B cell (primary cell): ENCODE measurements at regions not wholly inside any gene's neighbourhood (a gene's known extent, or its start where the extent isn't known, plus 50 kb on each side); places are given as distances from the start of the nearest gene placed in this dataset.

Experiments
- ATAC-seq: fragments of 200-7000 bp; cut with Tn5 transposase; one replicate; pipeline ENCODE4 v1.10.0; 2021; ENCODE audit warnings: low read depth, mild to moderate bottlenecking, moderate number of reproducible peaks, moderate library complexity
- CTCF ChIA-PET: fragments of 350-600 bp; sonication (Branson Sonifier 250); formaldehyde crosslinking; loops from one replicate; lab custom pipeline; 2021; ENCODE audit warnings: antibody characterized with exemption, inconsistent platforms; lab: Charles Lee
- POLR2A ChIA-PET: fragments of 350-600 bp; sonication (Branson Sonifier 250); formaldehyde crosslinking; loops from one replicate; lab custom pipeline; 2021; ENCODE audit warnings: antibody characterized with exemption; lab: Charles Lee
- DNase-seq: peaks from one replicate; pipeline ENCODE4 v3.0.0; 2013
- H2AFZ ChIP-seq: 2 replicates; pipeline ENCODE4 v1.6.1; 2012; ENCODE audit warnings: mild to moderate bottlenecking, low read depth, low read length; ENCODE audit not compliant: insufficient read depth, poor library complexity, severe bottlenecking
- H3K27ac ChIP-seq, 2 donors: 1 replicate in 1 of 2; 2 replicates in 1 of 2; pipeline ENCODE4 v1.5.1; 2012 to 2013; ENCODE audit warnings: low read length in 2 of 2, mild to moderate bottlenecking in 2 of 2, moderate library complexity in 1 of 2
- H3K27me3 ChIP-seq, 4 experiments: fragments of 200-600 bp in 1 of 4; sonication (generic) in 1 of 4; replicated peaks in 1 of 4; 1 replicate in 2 of 4; 2 replicates in 2 of 4; pipeline versions ENCODE4 v1.6.1 to v1.7.0; 2013 to 2016; ENCODE audit warnings: low read length in 3 of 4, mild to moderate bottlenecking in 2 of 4, mixed read lengths in 1 of 4, moderate library complexity in 1 of 4; ENCODE audit not compliant: insufficient read depth in 4 of 4, control insufficient read depth in 3 of 4; ENCODE audit errors: control extremely low read depth in 1 of 4
- H3K36me3 ChIP-seq, 2 experiments: replicated peaks in 1 of 2; 1 replicate in 1 of 2; 2 replicates in 1 of 2; pipeline versions ENCODE4 v1.6.1 to v1.7.1; 2013; ENCODE audit warnings: low read length in 1 of 2; ENCODE audit not compliant: insufficient read depth in 2 of 2, control insufficient read depth in 1 of 2; ENCODE audit errors: control extremely low read depth in 1 of 2, extremely low read depth in 1 of 2
- H3K4me1 ChIP-seq, 2 donors: fragments of 200-600 bp in 1 of 2; sonication (generic) in 1 of 2; 1 replicate in 1 of 2; 2 replicates in 1 of 2; pipeline versions ENCODE4 v1.5.1 to v1.6.1; 2013 to 2017; ENCODE audit warnings: low read length in 2 of 2; ENCODE audit not compliant: control insufficient read depth in 2 of 2, insufficient read depth in 2 of 2
- H3K4me2 ChIP-seq: replicated peaks from 2 replicates; pipeline ENCODE3; 2012; ENCODE audit warnings: mild to moderate bottlenecking, low read depth, low read length; ENCODE audit not compliant: poor library complexity, severe bottlenecking
- H3K4me3 ChIP-seq, 5 experiments: fragments of 200-600 bp in 1 of 5; sonication (generic) in 1 of 5; 1 replicate in 3 of 5; 2 replicates in 2 of 5; pipeline versions ENCODE4 v1.5.1 to v1.7.0; 2011 to 2016; ENCODE audit warnings: low read length in 4 of 5, mild to moderate bottlenecking in 4 of 5, low read depth in 2 of 5, control low read depth in 1 of 5, moderate library complexity in 1 of 5; ENCODE audit not compliant: insufficient read depth in 1 of 5; ENCODE audit errors: control extremely low read depth in 1 of 5, extremely low read depth in 1 of 5
- H3K79me2 ChIP-seq: fragments of 200-600 bp; sonication (generic); one replicate; pipeline ENCODE4 v1.6.0; 2016; ENCODE audit warnings: low read length; ENCODE audit not compliant: control insufficient read depth, insufficient read depth
- H3K9ac ChIP-seq: fragments of 200-600 bp; sonication (generic); 2 replicates; pipeline ENCODE4 v1.6.1; 2017; ENCODE audit warnings: mild to moderate bottlenecking, low read length, moderate library complexity
- H3K9me3 ChIP-seq, 3 donors: one replicate each; pipeline versions ENCODE4 v1.6.1 to v1.7.1; 2013; ENCODE audit warnings: low read length in 2 of 3; ENCODE audit not compliant: control insufficient read depth in 2 of 3, insufficient read depth in 1 of 3; ENCODE audit errors: control extremely low read depth in 1 of 3
- H4K20me1 ChIP-seq: 2 replicates; pipeline ENCODE4 v1.6.0; 2012; ENCODE audit warnings: mild to moderate bottlenecking, low read length; ENCODE audit not compliant: insufficient read depth, control insufficient read depth, poor library complexity, severe bottlenecking
- H3K27ac Mint-ChIP-seq: one replicate; pipeline ENCODE4 v1.8.0; 2021; ENCODE audit warnings: mixed read lengths
- H3K27me3 Mint-ChIP-seq: one replicate; pipeline ENCODE4 v1.8.0; 2021; ENCODE audit warnings: mixed read lengths
- H3K4me1 Mint-ChIP-seq: one replicate; pipeline ENCODE4 v1.8.0; 2021; ENCODE audit warnings: mixed read lengths
- H3K4me3 Mint-ChIP-seq: one replicate; pipeline ENCODE4 v1.8.0; 2021; ENCODE audit warnings: mixed read lengths
- H3K9me3 Mint-ChIP-seq: one replicate; pipeline ENCODE4 v1.8.0; 2022; ENCODE audit warnings: mixed read lengths; ENCODE audit not compliant: insufficient read depth
- EZH2 ChIP-seq: IDR thresholded peaks from 2 replicates; pipeline ENCODE4 v1.6.1; 2012; ENCODE audit warnings: borderline replicate concordance, low read depth, mild to moderate bottlenecking, moderate library complexity, low read length; ENCODE audit not compliant: insufficient read depth, poor library complexity, severe bottlenecking
- WGBS: methylation state at CpG from one replicate; pipeline ENCODE4 v1.1.5; 2013; ENCODE audit warnings: missing lambda C conversion rate; ENCODE audit not compliant: insufficient coverage; 5-methylcytosine and 5-hydroxymethylcytosine counted together
- intact Hi-C: fragments of 100-400 bp; cut with micrococcal nuclease; formaldehyde crosslinking; loops from one replicate; pipeline ENCODE4 v1.10.0; 2022
- TF ChIP-seq, protein P1 (sequence below): fragments of 200-600 bp; IDR thresholded peaks from one replicate; pipeline ENCODE4 v1.8.0; 2022; ENCODE audit warnings: antibody characterized with exemption, mild to moderate bottlenecking

DNA sequence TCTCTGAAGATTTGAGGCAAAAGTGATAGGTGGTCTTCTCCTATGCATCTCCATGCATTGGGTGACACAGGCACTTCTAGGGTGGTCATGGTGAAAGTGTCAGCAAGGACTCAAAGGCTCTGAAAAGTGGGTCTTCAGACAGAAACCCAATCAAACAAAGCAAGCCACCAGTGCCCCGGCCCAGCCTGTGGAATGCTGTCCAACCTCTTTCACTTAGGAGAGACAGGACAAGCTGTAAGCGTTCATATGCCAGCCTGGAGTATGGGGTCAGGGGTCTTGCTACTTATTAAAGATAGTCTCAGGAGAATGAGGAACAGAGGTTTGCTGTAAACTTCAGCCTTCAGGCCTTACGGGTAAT, 324.5 kb downstream of the GADD45G start:
- no peaks in the 10 kb centered on the region for H3K79me2 ChIP-seq
- H3K4me1 ChIP-seq: peaks cover 0 to 3% of the 10 kb centered on the region in 2 donors
- H3K9me3 ChIP-seq: no peaks in the 10 kb centered on the region
- no peak overlapping the region for H3K4me2 ChIP-seq
- Mint-ChIP-seq H3K9me3 (no peaks in the 10 kb centered on the region), H3K4me1 (peaks cover under 1% of the 10 kb centered on the region), H3K27me3 (peaks cover 5% of the 10 kb centered on the region), H3K27ac (no peak overlapping the region), H3K4me3 (no peak overlapping the region)
- H3K36me3 ChIP-seq: no peaks in the 10 kb centered on the region
- peaks cover 0 to 8% (median 0%) of the 10 kb centered on the region in 4 experiments for H3K27me3 ChIP-seq
- H3K9ac ChIP-seq: no peak overlapping the region
- ChIA-PET POLR2A (no interaction called here), CTCF (interaction anchor here (0.9 kb wide), 1 partner anchor 327 kb away, joined by 3 read pairs; no protein-coding TSS in a partner anchor)
- WGBS: 92% methylated on average over 2 of the region's 3 CpGs
- no peak overlapping the region for H3K4me3 ChIP-seq
- TF ChIP-seq EZH2: no peak
- TF ChIP-seq, protein P1, sequence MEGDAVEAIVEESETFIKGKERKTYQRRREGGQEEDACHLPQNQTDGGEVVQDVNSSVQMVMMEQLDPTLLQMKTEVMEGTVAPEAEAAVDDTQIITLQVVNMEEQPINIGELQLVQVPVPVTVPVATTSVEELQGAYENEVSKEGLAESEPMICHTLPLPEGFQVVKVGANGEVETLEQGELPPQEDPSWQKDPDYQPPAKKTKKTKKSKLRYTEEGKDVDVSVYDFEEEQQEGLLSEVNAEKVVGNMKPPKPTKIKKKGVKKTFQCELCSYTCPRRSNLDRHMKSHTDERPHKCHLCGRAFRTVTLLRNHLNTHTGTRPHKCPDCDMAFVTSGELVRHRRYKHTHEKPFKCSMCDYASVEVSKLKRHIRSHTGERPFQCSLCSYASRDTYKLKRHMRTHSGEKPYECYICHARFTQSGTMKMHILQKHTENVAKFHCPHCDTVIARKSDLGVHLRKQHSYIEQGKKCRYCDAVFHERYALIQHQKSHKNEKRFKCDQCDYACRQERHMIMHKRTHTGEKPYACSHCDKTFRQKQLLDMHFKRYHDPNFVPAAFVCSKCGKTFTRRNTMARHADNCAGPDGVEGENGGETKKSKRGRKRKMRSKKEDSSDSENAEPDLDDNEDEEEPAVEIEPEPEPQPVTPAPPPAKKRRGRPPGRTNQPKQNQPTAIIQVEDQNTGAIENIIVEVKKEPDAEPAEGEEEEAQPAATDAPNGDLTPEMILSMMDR: no peak
- H3K27ac ChIP-seq: no peak overlapping the region
- no peak for DNase-seq
- intact Hi-C loops: no loop called here
- no peaks in the 10 kb centered on the region for H4K20me1 ChIP-seq
- H2AFZ ChIP-seq: no peak overlapping the region
- no peak for ATAC-seq

DNA sequence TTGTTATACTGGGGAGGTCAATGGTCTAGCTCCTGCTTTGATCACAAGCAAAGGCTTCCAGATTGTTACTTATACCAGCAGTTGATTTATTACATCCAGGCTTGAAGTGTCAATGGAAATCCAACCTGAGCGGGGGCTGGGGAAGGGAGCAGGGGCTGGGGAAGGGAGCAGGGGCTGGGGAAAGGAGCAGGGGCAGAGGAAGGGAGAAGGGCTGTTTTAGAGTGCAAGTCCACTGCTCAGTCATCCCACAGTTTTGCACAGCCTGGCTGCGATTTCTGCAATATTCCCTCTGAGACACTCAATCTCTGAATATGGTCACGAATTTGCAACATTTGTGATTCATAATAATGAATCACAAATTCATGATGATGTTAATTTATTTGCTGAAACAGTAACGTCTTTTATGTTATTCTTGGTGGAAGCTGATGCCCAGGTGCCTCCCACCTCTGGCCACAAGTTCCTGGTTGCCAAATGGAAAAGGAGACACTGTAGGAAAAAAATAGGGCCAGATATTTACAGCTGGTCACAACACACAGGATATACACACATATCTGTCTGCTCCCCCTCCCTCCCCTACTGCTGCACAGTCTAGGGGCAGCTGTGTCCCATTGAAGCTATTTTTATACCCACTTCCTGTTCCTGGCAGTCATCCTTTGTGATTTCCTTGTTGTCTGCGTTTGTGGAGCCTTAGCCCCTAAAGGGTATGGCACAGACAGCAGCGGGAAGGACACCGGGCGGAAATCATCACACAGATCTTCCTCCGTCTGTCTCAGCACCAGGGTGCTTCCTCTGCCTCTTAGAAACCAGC, 325.1 kb downstream of the GADD45G start:
- Histone ChIP-seq H3K27ac (no peak overlapping the region), H3K4me2 (no peak overlapping the region), H3K9me3 (no peaks in the 10 kb centered on the region), H3K27me3 (peaks cover 0 to 3% (median 0%) of the 10 kb centered on the region in 4 experiments), H4K20me1 (no peaks in the 10 kb centered on the region), H3K4me3 (no peak overlapping the region), H3K79me2 (no peaks in the 10 kb centered on the region), H2AFZ (no peak overlapping the region), H3K9ac (no peak overlapping the region), H3K36me3 (no peaks in the 10 kb centered on the region), H3K4me1 (no peaks in the 10 kb centered on the region)
- ATAC-seq (no peak), DNase-seq (no peak)
- H3K9me3 Mint-ChIP-seq: no peaks in the 10 kb centered on the region
- 13% methylated on average over 6 of the region's 9 CpGs for WGBS
- H3K27me3 Mint-ChIP-seq: peaks cover 5% of the 10 kb centered on the region
- POLR2A ChIA-PET: no interaction called here
- TF ChIP-seq EZH2: no peak
- TF ChIP-seq, protein P1: no peak
- H3K27ac Mint-ChIP-seq: no peak overlapping the region
- intact Hi-C loops: no loop called here
- CTCF ChIA-PET: interaction anchor here (0.9 to 1.0 kb wide), 2 partner anchors 327 to 336 kb away, joined by 3 read pairs; no protein-coding TSS in a partner anchor
- H3K4me3 Mint-ChIP-seq: no peak overlapping the region
- no peaks in the 10 kb centered on the region for H3K4me1 Mint-ChIP-seq
